GM21576 (cell line): ENCODE measurements at regions not wholly inside any gene's neighbourhood (a gene's known extent, or its start where the extent isn't known, plus 50 kb on each side); places are given as distances from the start of the nearest gene placed in this dataset.

Experiments used
- ATAC-seq: cut with Tn5 transposase; IDR thresholded peaks from one replicate; pipeline ENCODE4 v1.9.1; 2021; ENCODE audit warnings: mild to moderate bottlenecking, moderate library complexity; ENCODE audit not compliant: unreplicated experiment

- ATAC-seq, result no peak
Measured at GRCh38 chr10:33126742-33127141, 168.7 kb upstream of the ITGB1 start.

- ATAC-seq, result no peak
Measured at GRCh38 chr10:33125522-33126517, 167.8 kb upstream of the ITGB1 start.

DNA sequence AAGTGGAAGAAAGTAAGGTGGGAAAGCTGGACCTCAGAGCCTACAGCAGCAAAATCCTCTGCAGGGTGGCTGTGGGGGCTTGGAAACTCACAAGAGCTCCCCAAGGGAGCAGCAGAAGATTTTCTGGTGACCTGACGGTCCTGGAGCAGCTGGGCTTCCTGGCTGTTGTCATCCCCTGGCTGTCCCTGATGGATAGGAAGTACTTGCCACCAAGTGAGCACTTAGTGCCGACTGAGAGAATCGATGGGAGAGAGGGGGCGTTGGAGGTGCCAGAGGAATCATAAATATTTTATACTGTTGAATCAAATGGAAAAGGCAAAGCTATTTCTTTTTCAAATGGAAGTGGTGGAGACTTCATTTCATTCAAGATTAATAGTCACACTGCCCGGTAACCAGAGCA, 167.1 kb upstream of the ITGB1 start:
- no peak for ATAC-seq

GRCh38 chr10:33123680-33124079, 165.7 kb upstream of the ITGB1 start:
- no peak for ATAC-seq

- no peak for ATAC-seq
Measured at GRCh38 chr10:33122014-33122809, 164.2 kb upstream of the ITGB1 start.

DNA sequence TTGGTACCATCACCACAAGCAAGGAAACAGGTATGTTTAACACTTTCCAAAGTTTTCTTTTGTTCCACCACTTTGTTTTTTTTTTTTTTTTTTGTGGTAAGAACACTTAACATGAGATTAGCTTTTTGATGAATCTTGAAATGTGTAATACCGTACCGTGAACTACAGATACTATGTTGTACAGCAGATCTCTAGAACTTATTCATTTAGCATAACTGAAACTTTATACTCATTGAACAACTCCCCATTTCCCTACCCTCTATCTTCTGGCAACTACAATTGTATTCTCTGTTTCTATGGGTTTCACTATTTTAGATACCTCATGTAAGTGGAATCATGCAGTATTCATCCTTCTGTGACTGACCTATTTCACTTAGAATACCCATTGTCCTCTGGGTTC, 162.7 kb upstream of the ITGB1 start:
- no peak for ATAC-seq

DNA sequence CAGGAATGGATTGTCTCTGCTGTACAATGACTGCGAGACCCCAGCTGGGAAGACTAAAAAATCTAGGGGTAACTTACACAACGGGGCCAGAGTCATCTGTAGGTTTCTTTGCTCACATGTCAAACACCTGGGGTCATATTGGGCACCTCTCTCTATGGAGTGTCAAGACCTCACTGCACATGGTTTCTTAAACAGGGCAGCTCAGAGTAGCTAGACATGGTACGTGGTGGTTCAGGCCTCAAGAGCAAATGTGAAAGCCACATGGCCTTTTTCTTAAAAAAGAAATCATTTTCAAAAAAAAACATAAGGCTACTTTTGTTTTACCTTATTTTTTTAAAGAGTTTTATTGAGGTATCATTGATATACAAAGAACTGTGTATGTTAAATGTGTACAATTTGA, 162.2 kb upstream of the ITGB1 start:
- no peak for ATAC-seq

- ATAC-seq, result no peak
Measured at GRCh38 chr10:33117816-33118215, 159.8 kb upstream of the ITGB1 start.

DNA sequence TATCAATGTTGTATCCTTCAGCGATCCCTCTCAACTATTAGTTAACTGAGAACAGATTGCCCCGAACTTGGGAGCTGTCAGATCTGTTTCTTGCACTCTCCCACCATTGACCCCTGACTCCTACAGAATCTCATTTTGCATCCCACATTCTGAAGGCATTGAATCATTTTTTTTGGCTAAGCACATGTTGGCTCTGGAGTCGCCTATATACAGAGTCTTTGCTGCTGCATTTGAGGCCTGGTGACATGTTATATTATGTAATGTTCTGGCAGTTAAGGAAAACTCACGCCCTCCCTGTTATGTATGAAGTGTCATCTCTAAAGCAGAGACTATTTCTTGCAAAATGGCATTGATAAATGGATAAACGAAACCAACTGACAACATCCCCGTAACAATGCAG, 159.2 kb upstream of the ITGB1 start:
- no peak for ATAC-seq

DNA sequence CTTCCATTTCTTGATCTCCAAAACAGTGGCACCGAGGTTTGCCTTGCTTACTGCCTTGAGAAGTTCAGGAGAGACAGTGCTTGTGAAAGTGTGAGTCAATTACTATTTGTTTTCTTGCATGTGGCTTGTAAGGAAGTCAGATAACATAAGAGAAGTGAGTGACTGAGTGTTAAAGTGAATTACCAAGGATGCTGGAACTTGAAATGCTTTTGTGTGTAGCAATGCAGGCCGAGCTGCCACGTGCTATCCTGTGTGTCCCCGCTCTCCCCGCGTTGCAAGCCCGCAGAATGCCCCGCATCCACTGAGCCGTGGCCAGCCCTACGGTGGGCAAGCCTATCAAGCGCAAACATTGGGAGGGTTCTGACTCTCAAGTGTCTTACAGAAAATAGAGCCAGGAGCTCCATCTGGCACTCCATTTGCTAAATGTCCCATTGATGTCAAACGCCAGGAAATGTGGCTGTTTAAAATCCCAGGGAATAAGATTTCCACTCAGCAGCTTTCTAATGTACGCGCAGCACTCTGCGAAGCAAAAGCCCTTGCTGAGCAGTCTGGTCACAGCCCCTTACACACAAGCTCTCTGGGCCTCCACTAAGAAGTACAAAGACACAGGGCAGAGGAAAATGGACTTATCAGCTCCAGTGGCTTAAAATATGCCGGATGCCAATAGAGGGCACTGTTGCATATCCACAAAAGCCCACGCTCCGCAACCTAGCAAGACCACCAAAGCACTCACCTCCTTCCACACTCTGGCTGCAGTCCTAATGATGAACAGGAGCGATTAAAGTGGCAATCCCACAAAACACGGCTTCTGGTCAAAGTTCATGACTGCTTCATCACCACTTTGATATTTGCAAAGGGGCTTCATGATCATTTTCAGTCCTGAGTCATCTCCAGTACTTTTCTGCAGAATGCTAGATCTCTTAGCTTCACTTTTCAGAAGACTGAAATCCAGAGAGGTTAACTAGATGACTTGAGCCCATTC, 158.0 kb upstream of the ITGB1 start:
- ATAC-seq, result no peak

DNA sequence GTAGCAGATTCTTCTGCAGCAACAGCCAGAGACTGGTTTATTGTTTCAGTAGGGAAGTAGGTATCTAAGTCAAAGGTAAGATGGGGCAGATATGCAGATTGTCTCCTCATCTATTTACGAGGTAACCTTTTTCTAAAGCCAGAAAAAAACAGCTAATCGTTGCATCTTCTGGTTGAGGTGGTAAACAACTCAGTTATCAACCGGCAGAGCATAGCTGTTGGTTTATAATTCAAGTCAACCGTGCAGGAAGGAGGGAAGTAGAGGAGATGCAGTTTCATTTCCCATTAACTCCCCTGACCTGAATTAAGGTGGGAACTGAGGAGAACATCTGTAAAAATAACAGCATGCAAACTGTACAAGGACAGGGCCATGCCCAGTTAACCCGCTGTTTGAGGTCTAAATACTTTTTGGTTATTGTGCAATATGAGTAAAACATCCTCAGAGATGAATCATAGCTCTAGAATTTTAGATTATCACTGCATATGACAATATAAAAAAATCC, 156.5 kb upstream of the ITGB1 start:
- ATAC-seq, result no peak

- ATAC-seq, result no peak
Measured at GRCh38 chr10:33113466-33113865, 155.4 kb upstream of the ITGB1 start.

DNA sequence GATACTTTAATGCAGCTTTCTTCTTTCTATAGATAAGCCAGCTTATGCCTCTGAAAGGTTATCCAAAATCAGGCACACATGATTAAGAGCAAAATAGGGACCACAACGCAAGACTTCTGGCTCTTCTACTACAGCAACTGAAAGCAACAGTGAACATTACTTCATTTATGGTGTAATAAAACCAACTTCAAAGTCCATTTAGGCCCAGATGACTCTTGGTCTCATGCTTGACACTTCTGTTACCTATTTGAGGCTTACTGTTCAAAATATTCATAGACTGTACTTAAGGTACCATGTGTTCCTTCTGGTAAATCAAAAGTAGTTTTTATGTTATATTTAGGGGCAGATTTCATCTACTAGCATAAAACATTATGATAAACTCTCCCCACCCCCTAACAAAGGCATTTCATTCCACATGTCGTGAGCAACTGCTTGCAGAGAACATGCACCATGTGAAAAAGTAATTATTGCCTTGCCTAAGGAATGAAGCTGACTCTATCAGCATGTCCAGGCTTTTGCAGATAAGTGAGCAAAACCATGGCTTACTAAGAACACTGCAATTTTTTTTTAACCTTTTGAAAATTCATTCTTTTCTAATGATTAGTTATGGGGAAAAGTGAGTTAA, 154.9 kb upstream of the ITGB1 start:
- ATAC-seq, result no peak

- no peak for ATAC-seq
Measured at GRCh38 chr10:33111488-33112051, 153.5 kb upstream of the ITGB1 start.

GRCh38 chr10:33109788-33110469, 151.9 kb upstream of the ITGB1 start:
- ATAC-seq, result no peak

GRCh38 chr10:33109384-33109783, 151.4 kb upstream of the ITGB1 start:
- no peak for ATAC-seq

DNA sequence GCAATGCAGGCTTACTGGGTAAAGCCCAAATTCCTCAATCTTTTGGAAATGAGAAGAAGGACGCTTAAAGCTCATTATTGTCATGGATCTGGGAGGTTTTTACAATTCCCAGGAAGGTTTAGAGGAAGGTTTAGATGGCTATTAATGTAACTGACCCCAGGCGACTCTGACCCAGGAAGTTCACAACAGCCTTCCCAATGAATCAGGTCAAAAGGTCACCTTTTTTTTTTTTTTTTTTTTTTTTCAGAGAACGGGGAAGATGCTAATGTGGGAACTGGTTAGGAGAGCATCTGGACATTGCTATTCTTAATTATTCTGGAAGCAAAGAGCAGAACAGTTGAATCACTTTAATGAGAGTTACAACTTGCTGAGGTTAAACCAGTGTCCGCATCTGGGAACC, 149.9 kb upstream of the ITGB1 start:
- no peak for ATAC-seq

DNA sequence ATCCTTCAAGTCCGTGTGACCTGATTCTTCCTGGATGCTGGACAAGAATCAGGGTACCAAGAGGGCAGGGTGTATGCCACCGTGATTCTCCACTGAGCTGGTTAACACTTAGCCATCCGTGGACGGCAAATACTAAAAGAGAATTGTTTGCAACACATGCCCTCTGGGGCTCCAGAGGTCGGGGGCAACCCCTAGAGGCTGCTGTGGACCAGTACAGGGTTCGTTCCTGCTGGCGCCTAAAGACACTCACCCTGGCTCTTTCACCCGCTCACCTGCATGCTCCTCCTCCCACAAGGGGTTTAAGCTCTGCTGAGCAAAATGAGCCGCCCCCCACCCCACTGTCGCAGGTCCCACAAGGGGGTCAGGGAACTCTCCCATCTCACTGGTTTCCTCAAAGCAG, 148.7 kb upstream of the ITGB1 start:
- ATAC-seq, result no peak

DNA sequence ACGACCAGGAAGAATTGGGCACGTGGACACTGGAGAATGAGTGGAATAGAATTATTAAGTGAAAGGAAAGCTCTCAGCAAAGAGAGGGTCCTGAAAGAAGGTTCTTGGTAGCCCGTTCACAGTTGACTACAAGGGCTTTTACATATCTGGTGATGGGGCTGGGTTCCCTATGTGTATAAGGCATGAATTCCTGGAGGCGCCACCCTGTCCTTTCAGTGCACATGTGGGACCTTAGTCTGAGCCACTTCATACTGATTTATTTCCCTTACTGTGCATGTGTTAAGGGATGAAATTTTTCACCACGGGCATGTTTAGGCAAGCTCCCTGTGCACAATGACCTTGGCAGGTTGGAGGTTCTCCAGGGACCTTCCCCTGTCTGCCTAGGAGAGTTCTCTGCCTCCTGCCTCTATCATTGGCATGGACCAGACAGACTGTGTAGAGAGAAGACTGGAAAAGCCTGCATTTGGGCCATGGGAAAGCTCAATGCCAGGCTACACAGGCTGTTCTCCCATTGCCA, 145.9 kb upstream of the ITGB1 start:
- no peak for ATAC-seq
